ENCODE measurements at regions not wholly inside any gene's neighbourhood (a gene's known extent, or its start where the extent isn't known, plus 50 kb on each side); places are given as distances from the start of the nearest gene placed in this dataset.

DNA sequence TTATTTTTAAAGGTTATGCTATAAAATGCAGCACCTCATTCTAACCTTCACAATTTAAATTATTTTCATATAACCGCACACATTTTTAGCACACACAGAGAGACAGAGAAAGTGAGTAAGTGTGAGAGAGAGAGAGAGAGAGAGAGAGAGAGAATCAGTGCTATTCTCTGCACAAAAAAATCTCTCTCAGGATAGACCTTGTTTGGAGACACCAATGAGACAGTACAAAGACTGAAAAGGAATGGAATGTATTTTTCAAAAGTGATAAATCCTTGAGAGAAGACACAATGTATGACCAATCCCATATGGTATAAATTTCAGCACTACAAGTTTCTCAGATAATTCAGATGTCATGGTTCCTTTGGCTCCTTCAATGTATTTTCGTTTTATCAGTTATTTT lies 132.1 kb upstream of the PCDH18 start:
- TF ChIP-seq, protein P1, sequence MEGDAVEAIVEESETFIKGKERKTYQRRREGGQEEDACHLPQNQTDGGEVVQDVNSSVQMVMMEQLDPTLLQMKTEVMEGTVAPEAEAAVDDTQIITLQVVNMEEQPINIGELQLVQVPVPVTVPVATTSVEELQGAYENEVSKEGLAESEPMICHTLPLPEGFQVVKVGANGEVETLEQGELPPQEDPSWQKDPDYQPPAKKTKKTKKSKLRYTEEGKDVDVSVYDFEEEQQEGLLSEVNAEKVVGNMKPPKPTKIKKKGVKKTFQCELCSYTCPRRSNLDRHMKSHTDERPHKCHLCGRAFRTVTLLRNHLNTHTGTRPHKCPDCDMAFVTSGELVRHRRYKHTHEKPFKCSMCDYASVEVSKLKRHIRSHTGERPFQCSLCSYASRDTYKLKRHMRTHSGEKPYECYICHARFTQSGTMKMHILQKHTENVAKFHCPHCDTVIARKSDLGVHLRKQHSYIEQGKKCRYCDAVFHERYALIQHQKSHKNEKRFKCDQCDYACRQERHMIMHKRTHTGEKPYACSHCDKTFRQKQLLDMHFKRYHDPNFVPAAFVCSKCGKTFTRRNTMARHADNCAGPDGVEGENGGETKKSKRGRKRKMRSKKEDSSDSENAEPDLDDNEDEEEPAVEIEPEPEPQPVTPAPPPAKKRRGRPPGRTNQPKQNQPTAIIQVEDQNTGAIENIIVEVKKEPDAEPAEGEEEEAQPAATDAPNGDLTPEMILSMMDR (conservative IDR thresholded peaks at IDR 0.05; ENCODE audit: low read depth in 2 of 2), result no peak
- TF ChIP-seq, protein P2, sequence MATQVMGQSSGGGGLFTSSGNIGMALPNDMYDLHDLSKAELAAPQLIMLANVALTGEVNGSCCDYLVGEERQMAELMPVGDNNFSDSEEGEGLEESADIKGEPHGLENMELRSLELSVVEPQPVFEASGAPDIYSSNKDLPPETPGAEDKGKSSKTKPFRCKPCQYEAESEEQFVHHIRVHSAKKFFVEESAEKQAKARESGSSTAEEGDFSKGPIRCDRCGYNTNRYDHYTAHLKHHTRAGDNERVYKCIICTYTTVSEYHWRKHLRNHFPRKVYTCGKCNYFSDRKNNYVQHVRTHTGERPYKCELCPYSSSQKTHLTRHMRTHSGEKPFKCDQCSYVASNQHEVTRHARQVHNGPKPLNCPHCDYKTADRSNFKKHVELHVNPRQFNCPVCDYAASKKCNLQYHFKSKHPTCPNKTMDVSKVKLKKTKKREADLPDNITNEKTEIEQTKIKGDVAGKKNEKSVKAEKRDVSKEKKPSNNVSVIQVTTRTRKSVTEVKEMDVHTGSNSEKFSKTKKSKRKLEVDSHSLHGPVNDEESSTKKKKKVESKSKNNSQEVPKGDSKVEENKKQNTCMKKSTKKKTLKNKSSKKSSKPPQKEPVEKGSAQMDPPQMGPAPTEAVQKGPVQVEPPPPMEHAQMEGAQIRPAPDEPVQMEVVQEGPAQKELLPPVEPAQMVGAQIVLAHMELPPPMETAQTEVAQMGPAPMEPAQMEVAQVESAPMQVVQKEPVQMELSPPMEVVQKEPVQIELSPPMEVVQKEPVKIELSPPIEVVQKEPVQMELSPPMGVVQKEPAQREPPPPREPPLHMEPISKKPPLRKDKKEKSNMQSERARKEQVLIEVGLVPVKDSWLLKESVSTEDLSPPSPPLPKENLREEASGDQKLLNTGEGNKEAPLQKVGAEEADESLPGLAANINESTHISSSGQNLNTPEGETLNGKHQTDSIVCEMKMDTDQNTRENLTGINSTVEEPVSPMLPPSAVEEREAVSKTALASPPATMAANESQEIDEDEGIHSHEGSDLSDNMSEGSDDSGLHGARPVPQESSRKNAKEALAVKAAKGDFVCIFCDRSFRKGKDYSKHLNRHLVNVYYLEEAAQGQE (IDR thresholded peaks at IDR 0.05; ENCODE audit: unreplicated experiment), result no peak
- TF ChIP-seq POLR2AphosphoS5 (IDR thresholded peaks at IDR 0.05; ENCODE audit: low read depth) (no peak), EZH2 (IDR thresholded peaks at IDR 0.05; ENCODE audit: low read depth, unreplicated experiment) (no peak), JUNB (IDR thresholded peaks at IDR 0.05; ENCODE audit: unreplicated experiment) (no peak), STAT1 (IDR thresholded peaks at IDR 0.05; ENCODE audit: unreplicated experiment) (no peak)
